ENCODE measurements at regions not wholly inside any gene's neighbourhood (a gene's known extent, or its start where the extent isn't known, plus 50 kb on each side); places are given as distances from the start of the nearest gene placed in this dataset.

DNA sequence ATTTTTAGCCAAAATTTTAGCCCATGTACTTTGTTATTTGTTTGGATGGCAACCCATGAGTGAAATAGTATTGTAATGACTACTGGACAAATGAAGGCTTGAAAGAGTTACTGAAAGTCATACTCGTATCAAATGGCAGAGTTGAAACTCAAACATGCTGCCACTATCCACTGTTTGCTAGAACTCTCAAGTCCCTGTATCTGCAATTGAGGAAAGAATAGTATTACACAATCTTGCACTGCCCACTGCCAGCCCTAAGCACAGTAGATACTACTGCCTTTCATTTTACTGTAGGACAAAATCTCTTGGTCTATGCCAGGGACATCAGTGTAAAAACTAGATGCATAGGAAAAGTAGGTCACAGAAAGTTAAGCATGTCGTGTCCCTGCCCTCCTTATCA lies 581.1 kb upstream of the PLXNA2 start:
- no peak for TF ChIP-seq SIN3A (IDR thresholded peaks at IDR 0.05; ENCODE audit: borderline replicate concordance, insufficient read depth, low read depth, low read length)
- TF ChIP-seq, protein P1, sequence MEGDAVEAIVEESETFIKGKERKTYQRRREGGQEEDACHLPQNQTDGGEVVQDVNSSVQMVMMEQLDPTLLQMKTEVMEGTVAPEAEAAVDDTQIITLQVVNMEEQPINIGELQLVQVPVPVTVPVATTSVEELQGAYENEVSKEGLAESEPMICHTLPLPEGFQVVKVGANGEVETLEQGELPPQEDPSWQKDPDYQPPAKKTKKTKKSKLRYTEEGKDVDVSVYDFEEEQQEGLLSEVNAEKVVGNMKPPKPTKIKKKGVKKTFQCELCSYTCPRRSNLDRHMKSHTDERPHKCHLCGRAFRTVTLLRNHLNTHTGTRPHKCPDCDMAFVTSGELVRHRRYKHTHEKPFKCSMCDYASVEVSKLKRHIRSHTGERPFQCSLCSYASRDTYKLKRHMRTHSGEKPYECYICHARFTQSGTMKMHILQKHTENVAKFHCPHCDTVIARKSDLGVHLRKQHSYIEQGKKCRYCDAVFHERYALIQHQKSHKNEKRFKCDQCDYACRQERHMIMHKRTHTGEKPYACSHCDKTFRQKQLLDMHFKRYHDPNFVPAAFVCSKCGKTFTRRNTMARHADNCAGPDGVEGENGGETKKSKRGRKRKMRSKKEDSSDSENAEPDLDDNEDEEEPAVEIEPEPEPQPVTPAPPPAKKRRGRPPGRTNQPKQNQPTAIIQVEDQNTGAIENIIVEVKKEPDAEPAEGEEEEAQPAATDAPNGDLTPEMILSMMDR (IDR thresholded peaks at IDR 0.05), result no peak
